Inflammatory macrophage (primary cell): ENCODE measurements at regions not wholly inside any gene's neighbourhood (a gene's known extent, or its start where the extent isn't known, plus 50 kb on each side); places are given as distances from the start of the nearest gene placed in this dataset.
"Not testable (repeated sequence)": the region's sequence is repeated elsewhere in the genome, so short reads cannot be mapped to it uniquely, and the experiment has no call there.

Experiments
- DNase-seq, 2 donors: peaks; one replicate each; pipeline ENCODE4 v3.0.0-alpha.2; 2020 to 2022

- DNase-seq, result no peak
These were observed 446.6 kb downstream of the KCNJ18 start for GRCh38 chr17:22138861-22139469.

DNA sequence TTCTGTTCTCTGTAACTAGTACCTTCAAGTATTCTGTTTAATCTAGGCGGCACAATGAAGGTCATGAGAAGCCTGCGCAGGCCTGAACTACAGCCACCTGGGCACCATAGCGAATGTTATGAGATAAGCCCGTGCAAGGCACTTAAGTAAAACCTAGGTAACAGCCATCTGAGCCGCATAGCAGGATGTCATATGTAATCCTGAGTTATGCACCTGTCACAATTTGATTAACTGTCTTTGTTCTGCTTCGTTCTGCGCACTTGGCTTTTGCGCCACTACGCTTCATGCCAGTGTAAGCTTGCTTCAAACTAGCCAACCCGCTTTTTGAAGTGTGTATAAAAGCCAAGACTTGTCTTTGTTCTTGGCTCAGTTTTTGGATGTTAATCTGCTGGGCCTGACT, 449.8 kb downstream of the KCNJ18 start:
- no peak for DNase-seq

GRCh38 chr17:22145605-22146178, 453.4 kb downstream of the KCNJ18 start:
- no peak for DNase-seq

DNA sequence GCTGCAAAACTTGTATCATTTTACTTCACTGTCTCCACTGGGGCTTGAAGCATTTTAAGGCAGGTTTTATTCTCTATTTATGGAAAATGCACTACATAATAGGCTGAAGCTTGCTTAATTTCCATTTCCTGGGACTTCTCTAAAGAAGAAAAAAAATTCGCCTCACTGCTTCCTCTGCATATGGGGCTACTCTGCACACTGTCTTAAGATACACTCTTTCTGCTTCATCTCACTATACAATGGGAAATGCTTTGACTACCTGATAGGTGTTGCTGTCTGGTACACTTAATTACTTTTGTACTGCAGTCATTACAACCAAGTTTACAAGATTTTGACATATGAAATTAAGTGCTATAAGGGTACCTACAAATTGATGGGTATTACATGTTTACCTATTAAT, 466.0 kb downstream of the KCNJ18 start:
- DNase-seq, result no peak

- no peak for DNase-seq
These were observed 469.1 kb downstream of the KCNJ18 start for GRCh38 chr17:22161376-22161775.

DNA sequence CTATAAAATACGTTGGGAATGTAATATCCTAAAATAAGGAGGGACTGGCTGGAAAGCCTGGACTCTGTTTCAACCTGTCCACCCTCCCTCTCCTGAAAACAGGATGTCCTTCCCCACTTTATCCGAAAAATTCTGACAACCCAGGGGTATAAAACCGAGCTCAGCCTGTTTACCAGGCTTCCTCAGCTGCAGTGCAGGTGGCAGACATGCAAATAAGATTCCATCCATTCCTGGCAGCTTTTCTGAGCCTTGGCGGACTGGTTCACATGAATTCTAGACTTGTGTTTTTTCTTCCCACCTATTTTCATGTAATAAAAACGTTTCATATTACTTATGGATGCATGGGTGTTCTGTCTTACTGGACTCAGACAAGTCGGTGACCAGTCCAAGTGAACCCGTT, 479.3 kb downstream of the KCNJ18 start:
- no peak for DNase-seq

DNA sequence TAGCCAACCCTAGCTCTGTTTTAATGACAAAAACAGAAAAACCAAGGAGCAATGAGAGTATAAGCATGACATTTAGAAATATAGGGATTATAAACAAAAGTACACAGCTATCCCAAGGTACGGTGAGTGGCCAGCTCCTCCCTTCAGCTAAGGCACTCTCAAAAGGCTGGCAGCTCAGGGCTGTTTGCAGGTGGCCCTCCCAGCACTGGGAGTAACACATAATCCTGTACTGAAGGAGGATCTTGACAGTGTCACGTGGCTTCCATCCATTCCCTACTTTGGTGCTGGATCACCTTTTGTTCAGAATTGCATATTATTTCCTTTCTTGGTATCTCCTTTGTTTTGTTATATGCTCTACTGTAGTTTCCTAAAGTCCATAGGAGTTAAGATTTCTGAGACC, 500.8 kb downstream of the KCNJ18 start:
- DNase-seq, result no peak

DNA sequence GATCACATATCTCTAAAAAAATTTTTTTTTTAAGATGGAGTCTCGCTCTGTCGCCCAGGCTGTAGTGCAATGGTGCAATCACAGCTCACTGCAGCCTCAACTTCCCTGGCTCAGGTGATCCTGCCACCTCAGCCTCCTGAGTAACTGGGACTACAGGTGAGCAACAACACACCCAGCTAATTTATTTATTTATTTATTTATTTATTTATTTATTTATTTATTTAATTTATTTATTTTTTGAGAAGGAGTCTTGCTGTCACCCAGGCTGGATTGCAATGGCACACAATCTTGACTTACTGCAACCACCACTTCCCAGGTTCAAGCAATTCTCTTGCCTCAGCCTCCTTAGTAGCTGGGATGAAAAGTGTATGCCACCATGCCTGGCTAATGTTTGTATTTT, 507.9 kb downstream of the KCNJ18 start:
- not testable (repeated sequence) for DNase-seq

DNA sequence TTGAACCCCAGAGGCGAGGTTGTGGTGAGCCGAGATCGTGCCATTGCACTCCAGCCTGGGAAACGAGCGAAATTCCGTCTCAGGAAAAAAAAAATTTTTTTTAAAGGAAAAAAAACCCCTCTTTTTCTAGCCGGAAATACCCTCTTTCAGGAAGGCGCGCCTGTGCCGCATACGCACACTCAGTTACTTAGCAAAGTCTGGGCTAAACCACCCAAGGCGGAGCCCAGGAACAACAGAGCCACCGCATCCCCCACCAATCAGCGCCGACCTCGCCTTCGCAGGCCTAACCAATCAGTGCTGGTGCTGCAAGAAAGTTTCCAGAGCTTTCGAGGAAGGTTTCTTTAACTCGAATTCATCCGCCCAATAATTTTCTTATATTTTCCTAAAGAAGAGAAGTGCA, 510.4 kb downstream of the KCNJ18 start:
- no peak for DNase-seq

DNA sequence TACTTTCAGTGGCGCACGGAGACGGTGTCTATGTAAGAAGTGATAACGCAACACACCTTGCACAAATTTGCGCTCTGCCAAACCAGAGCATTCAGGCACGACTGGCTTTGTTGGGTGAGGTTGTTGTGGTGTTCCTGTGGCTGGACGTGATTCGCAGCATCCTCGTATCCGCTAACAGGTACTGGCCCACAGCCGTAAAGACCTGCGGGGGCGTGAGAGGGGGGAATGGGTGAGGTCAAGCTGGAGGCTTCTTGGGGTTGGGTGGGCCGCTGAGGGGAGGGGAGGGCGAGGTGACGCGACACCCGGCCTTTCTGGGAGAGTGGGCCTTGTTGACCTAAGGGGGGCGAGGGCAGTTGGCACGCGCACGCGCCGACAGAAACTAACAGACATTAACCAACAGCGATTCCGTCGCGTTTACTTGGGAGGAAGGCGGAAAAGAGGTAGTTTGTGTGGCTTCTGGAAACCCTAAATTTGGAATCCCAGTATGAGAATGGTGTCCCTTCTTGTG, 510.9 kb downstream of the KCNJ18 start:
- DNase-seq, result no peak

- not testable (repeated sequence) for DNase-seq
These were observed 511.8 kb downstream of the KCNJ18 start for GRCh38 chr17:22204076-22204475.

DNA sequence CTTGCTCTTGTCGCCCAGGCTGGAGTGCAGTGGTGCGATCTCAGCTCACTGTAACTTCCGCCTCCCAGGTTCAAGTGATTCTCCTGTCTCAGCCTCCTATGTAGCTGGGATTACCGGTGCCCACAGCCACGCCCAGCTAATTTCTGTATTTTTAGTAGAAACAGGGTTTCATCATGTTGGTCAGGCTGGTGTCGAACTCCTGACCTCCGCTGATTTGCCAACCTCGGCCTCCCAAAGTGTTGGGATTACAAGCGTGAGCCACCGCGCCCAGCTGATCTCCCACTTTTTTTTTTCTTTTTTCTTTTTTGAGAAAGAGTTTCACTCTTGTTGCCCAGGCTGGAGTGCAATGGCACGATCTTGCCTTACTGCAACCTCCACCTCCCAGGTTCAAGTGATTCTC, 517.9 kb downstream of the KCNJ18 start:
- DNase-seq, result not testable (repeated sequence)

- DNase-seq, result not testable (repeated sequence)
These were observed 520.8 kb downstream of the KCNJ18 start for GRCh38 chr17:22213169-22213568.

DNA sequence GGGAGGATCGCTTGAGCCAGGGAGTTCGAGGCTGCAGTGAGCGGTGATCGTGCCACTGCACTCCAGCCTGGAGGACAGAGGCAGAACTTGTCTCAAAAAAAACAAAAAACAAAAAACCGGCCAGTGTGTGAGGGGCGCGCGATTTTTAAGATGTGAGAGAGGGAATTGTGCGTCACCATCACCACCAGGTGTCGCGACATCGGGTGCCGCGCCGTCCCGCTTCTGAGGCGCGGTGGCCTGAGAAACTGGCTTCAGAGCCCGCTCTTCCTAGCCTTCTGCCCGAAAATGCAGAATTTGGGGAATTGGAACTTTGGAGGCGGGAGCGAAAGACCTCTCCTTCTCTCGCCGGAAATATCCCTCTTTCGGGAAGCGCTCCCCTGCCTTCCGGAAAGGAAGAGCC, 524.8 kb downstream of the KCNJ18 start:
- DNase-seq, result no peak

DNA sequence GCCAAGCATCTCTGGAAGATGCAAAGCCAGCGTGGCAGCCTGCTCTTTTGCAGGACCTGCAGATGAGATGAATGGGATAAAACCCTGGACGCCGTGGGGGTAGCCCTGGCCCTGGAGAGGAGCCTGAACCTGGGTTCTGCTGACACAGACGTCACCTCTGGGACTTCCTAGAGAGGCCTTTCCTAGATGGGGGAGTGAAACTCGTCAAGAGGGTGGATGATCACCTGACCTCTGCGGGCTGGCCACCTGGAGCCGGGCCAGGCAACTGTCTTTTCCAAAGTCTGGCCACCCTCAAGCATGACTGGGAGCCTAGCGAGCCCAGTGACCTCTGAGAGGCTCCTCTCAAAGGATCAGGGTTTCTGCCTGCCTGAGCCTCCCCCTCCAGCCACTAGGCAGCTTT, 529.0 kb downstream of the KCNJ18 start:
- no peak for DNase-seq

- not testable (repeated sequence) for DNase-seq
These were observed 534.2 kb downstream of the KCNJ18 start for GRCh38 chr17:22226477-22226876.

GRCh38 chr17:22226932-22227331, 534.6 kb downstream of the KCNJ18 start:
- DNase-seq, result not testable (repeated sequence)

- DNase-seq, result not testable (repeated sequence)
These were observed 535.6 kb downstream of the KCNJ18 start for GRCh38 chr17:22227699-22228553.

DNA sequence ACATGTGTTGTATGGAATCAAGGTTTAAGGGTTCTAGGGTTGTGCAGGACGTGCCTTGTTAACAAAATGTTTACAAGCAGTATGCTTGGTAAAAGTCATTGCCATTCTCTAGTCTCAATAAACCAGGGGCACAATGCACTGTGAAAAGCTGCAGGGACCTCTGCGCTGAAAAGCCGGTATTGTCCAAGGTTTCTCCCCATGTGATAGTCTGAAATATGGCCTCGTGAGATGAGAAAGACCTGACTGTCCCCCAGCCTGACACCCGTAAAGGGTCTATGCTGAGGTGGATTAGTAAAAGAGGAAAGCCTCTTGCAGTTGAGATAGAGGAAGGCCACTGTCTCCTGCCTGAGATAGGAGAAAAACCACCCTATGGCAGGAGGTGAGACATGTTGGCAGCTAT, 537.5 kb downstream of the KCNJ18 start:
- not testable (repeated sequence) for DNase-seq

DNA sequence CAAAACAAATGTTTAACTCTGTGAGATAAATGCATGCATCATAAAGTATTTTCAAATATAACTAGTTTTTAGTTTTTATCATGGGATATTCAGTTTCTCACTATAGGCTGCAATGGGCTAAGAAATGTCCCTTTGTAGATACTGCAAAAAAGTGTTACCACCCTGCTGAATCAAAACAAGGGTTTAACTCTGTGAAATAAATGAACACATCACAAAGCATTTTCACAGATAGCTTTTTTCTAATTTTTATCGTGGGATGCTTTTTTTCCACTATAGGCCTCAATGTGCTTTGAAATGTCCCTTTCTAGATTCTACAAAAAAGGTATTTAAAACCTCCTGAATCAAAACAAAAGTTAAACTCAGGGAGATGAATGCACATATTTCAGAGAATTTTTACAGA, 541.1 kb downstream of the KCNJ18 start:
- no peak for DNase-seq

GRCh38 chr17:22242472-22242871, 550.1 kb downstream of the KCNJ18 start:
- DNase-seq, result no peak

DNA sequence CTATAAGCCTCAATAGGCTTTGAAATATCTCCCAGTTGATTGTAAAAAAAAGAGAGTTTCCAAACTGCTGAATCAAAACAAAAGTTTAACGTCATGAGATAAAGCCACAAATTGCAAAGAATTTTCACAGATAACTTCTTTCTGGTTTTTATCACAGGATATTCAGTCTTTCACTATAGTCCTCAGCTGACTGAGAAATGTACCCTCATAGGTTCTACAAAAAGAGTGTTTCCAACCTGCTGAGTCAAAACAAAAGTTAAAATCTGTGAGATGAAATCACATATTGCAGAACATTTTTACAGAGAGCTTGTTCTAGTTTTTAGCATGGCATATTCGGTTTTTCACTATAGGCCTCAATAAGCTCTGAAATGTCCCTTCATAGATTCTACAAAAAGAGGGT, 559.2 kb downstream of the KCNJ18 start:
- DNase-seq, result no peak

GRCh38 chr17:22253007-22253406, 560.7 kb downstream of the KCNJ18 start:
- no peak for DNase-seq

GRCh38 chr17:22265807-22266206, 573.5 kb downstream of the KCNJ18 start:
- no peak for DNase-seq
